Esophagus squamous epithelium (tissue), 5 donors: ENCODE measurements at regions not wholly inside any gene's neighbourhood (a gene's known extent, or its start where the extent isn't known, plus 50 kb on each side); places are given as distances from the start of the nearest gene placed in this dataset.

ENCODE experiments used
- DNase-seq: peaks from one replicate; lab custom pipeline; 2025; lab: John Stamatoyannopoulos, UW
- H3K27ac ChIP-seq, 4 donors: fragments of 200-600 bp; sonication (generic); one replicate each; pipeline ENCODE4 v1.5.1; 2016 to 2019; ENCODE audit warnings: mild to moderate bottlenecking in 1 of 4
- H3K27me3 ChIP-seq, 4 donors: fragments of 200-600 bp; sonication (generic); 1 replicate in 3 of 4; 2 replicates in 1 of 4; pipeline versions ENCODE4 v1.5.1 to v1.6.0; 2017 to 2021; ENCODE audit warnings: antibody characterized with exemption in 1 of 4
- H3K36me3 ChIP-seq, 3 donors: fragments of 200-600 bp; sonication (generic); one replicate each; pipeline ENCODE4 v1.5.1; 2016 to 2019
- H3K4me1 ChIP-seq, 3 donors: fragments of 200-600 bp; sonication (generic); one replicate each; pipeline ENCODE4 v1.5.1; 2017 to 2019
- H3K4me3 ChIP-seq, 4 donors: fragments of 200-600 bp; sonication (generic); 1 replicate in 3 of 4; 2 replicates in 1 of 4; pipeline ENCODE4 v1.5.1; 2016 to 2019; ENCODE audit warnings: mild to moderate bottlenecking in 2 of 4, moderate library complexity in 1 of 4
- H3K9me3 ChIP-seq, 3 donors: fragments of 200-600 bp; sonication (generic); one replicate each; pipeline ENCODE4 v1.5.1; 2016 to 2019
- POLR2A ChIP-seq, 4 donors: fragments of 450-650 bp; IDR thresholded peaks; one replicate each; pipeline ENCODE4 v1.6.1; 2017; ENCODE audit warnings: antibody characterized with exemption in 4 of 4, mild to moderate bottlenecking in 4 of 4, moderate library complexity in 3 of 4
- WGBS, 2 donors: methylation state at CpG; one replicate each; pipeline ENCODE4 v1.1.5; 2018; 5-methylcytosine and 5-hydroxymethylcytosine counted together
- intact Hi-C: fragments of 100-400 bp; cut with DNase I; formaldehyde crosslinking; loops from one replicate; pipeline ENCODE4 v1.15.0; 2022
- TF ChIP-seq, protein P1 (sequence below), 6 experiments: fragments of 450-650 bp in 4 of 6; fragments of 200-600 bp in 2 of 6; sonication (generic) in 2 of 6; IDR thresholded peaks; one replicate each; pipeline ENCODE4 v1.5.1; 2016 to 2019; ENCODE audit warnings: antibody characterized with exemption in 6 of 6, mild to moderate bottlenecking in 4 of 6, moderate library complexity in 4 of 6
- donor health status: DM: yes; HTN: yes; CAD: no.

DNA sequence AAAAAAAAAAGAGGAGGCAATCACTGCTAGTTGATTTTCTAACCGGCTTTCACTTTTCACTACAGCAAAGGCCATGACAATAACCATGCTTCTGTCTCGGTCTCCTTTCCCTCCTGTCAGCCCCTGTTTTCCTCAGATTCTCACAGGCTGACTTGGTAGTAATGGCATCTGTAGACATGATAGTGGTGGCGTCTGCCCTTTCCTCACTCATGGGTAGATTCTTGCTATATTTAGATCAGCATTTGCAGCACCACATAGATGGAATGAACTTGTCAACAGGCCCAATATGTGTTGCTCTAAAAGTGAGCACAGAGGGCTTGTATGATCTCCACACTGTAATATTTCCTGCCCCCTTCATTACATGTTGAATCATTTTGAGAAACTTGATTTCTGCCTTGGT, 120.3 kb upstream of the FTMT start:
- H3K36me3 ChIP-seq: no peaks in the 10 kb centered on the region
- H3K4me1 ChIP-seq: peaks cover 0 to under 1% (median 0%) of the 10 kb centered on the region in 3 donors
- intact Hi-C loops: no loop called here
- H3K27me3 ChIP-seq: no peaks in the 10 kb centered on the region
- no peak for DNase-seq
- TF ChIP-seq, protein P1, sequence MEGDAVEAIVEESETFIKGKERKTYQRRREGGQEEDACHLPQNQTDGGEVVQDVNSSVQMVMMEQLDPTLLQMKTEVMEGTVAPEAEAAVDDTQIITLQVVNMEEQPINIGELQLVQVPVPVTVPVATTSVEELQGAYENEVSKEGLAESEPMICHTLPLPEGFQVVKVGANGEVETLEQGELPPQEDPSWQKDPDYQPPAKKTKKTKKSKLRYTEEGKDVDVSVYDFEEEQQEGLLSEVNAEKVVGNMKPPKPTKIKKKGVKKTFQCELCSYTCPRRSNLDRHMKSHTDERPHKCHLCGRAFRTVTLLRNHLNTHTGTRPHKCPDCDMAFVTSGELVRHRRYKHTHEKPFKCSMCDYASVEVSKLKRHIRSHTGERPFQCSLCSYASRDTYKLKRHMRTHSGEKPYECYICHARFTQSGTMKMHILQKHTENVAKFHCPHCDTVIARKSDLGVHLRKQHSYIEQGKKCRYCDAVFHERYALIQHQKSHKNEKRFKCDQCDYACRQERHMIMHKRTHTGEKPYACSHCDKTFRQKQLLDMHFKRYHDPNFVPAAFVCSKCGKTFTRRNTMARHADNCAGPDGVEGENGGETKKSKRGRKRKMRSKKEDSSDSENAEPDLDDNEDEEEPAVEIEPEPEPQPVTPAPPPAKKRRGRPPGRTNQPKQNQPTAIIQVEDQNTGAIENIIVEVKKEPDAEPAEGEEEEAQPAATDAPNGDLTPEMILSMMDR (IDR thresholded peaks at IDR 0.05): no peak
- no peak for TF ChIP-seq POLR2A (IDR thresholded peaks at IDR 0.05)
- H3K27ac ChIP-seq: no peak overlapping the region
- H3K4me3 ChIP-seq: no peak overlapping the region
- H3K9me3 ChIP-seq: no peaks in the 10 kb centered on the region
- 32 to 51% methylated on average over 3 of the region's 3 CpGs for WGBS, 2 donors

DNA sequence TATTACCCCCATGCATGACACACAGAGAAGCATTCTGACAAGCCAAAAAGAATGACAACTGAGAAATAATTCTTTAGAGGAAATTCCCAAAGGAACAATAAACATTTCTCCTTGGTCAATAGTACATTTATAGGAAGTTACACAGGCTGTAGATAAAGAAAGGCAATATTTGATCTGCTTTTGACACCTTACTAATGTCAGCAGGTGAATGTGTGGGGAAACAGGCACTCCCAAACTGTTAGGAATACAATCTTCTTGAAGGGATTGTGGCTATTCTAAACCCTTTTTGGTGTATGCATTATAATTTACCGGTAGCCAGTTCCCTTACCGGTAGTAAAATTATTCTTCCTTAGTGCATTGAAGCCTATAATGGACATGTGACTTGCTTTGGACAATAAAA, 116.1 kb upstream of the FTMT start:
- no peaks in the 10 kb centered on the region for H3K9me3 ChIP-seq
- DNase-seq: no peak
- 75 to 79% methylated on average over 2 of the region's 2 CpGs for WGBS, 2 donors
- no peaks in the 10 kb centered on the region for H3K4me1 ChIP-seq
- H3K27ac ChIP-seq: no peak overlapping the region
- intact Hi-C loops: no loop called here
- H3K36me3 ChIP-seq: no peaks in the 10 kb centered on the region
- TF ChIP-seq, protein P1 (IDR thresholded peaks at IDR 0.05): no peak
- TF ChIP-seq POLR2A (IDR thresholded peaks at IDR 0.05): no peak
- no peak overlapping the region for H3K4me3 ChIP-seq
- H3K27me3 ChIP-seq: no peaks in the 10 kb centered on the region

GRCh38 chr5:121737120-121737519, 114.6 kb upstream of the FTMT start:
- Histone ChIP-seq H3K4me1 (no peaks in the 10 kb centered on the region), H3K4me3 (no peak overlapping the region), H3K36me3 (no peaks in the 10 kb centered on the region), H3K9me3 (no peaks in the 10 kb centered on the region), H3K27ac (no peak overlapping the region), H3K27me3 (no peaks in the 10 kb centered on the region)
- 81 to 87% methylated on average over 2 of the region's 2 CpGs for WGBS, 2 donors
- intact Hi-C loops: no loop called here
- DNase-seq: no peak
- TF ChIP-seq, protein P1 (IDR thresholded peaks at IDR 0.05): no peak
- no peak for TF ChIP-seq POLR2A (IDR thresholded peaks at IDR 0.05)

- Histone ChIP-seq H3K4me3 (no peak overlapping the region), H3K9me3 (no peaks in the 10 kb centered on the region), H3K4me1 (no peaks in the 10 kb centered on the region), H3K27ac (no peak overlapping the region), H3K27me3 (no peaks in the 10 kb centered on the region), H3K36me3 (no peaks in the 10 kb centered on the region)
- intact Hi-C loops: no loop called here
- DNase-seq: no peak
- 75 to 94% methylated on average over 2 to 3 of the region's 3 CpGs for WGBS, 2 donors
- no peak for TF ChIP-seq POLR2A (IDR thresholded peaks at IDR 0.05)
- TF ChIP-seq, protein P1 (IDR thresholded peaks at IDR 0.05): no peak
Measured at GRCh38 chr5:121741156-121741555, 110.5 kb upstream of the FTMT start.

GRCh38 chr5:121744577-121744976, 107.1 kb upstream of the FTMT start:
- Histone ChIP-seq H3K4me3 (no peak overlapping the region), H3K9me3 (no peaks in the 10 kb centered on the region), H3K27me3 (no peaks in the 10 kb centered on the region), H3K36me3 (no peaks in the 10 kb centered on the region), H3K27ac (no peak overlapping the region), H3K4me1 (no peaks in the 10 kb centered on the region)
- TF ChIP-seq, protein P1 (IDR thresholded peaks at IDR 0.05): no peak
- TF ChIP-seq POLR2A (IDR thresholded peaks at IDR 0.05): no peak
- intact Hi-C loops: no loop called here
- no peak for DNase-seq
